HCT116 (cell line): ENCODE measurements at regions not wholly inside any gene's neighbourhood (a gene's known extent, or its start where the extent isn't known, plus 50 kb on each side); places are given as distances from the start of the nearest gene placed in this dataset.

Source experiments
- ATAC-seq: fragments of 200-7000 bp; cut with Tn5 transposase; 2 replicates; pipeline ENCODE4 v1.9.1; 2020; ENCODE audit warnings: mild to moderate bottlenecking, moderate library complexity
- BruUV-seq: library from RNA; stranded (reverse); fragments of 400-500 nt; replicated peaks from 2 replicates; lab custom pipeline; 2021; lab: Mats Ljungman, UMichigan
- CTCF ChIA-PET: fragments of 300-600 bp; sonication (Branson Sonifier 250); formaldehyde crosslinking; loops from one replicate; lab custom pipeline; 2021; ENCODE audit warnings: antibody characterized with exemption; lab: Charles Lee
- POLR2A ChIA-PET: fragments of 300-600, 350-600 bp; sonication (Branson Sonifier 250); formaldehyde crosslinking; loops from one replicate; lab custom pipeline; 2021; ENCODE audit warnings: antibody characterized with exemption; lab: Charles Lee
- RAD21 ChIA-PET, 2 experiments: fragments of 300-600 bp; sonication (Branson Sonifier 250); formaldehyde crosslinking; loops; one replicate each; lab custom pipeline; 2023; ENCODE audit warnings: low total read pairs in 2 of 2; ENCODE audit not compliant: uncharacterized antibody in 2 of 2, unreplicated experiment in 2 of 2, low non-redundant PET in 1 of 2; lab: Charles Lee
- DNase-seq: peaks from one replicate; pipeline ENCODE4 v3.0.0-alpha.2; 2010; ENCODE audit warnings: low read depth, low spot score
- H2AFZ ChIP-seq: fragments of 200-600 bp; shearing (Covaris generic), sonication (generic); 2 replicates; pipeline ENCODE4 v1.6.1; 2017; ENCODE audit warnings: low read depth, mixed run types, mixed read lengths, antibody characterized with exemption, low read length; ENCODE audit not compliant: poor library complexity, severe bottlenecking
- H3K27ac ChIP-seq: 2 replicates; pipeline ENCODE4 v1.5.1; 2012; ENCODE audit warnings: low read depth, low read length
- H3K27me3 ChIP-seq: fragments of 200-600 bp; sonication (generic); 2 replicates; pipeline ENCODE4 v1.6.1; 2016; ENCODE audit warnings: mixed run types, low read length, mixed read lengths; ENCODE audit not compliant: insufficient read depth
- H3K36me3 ChIP-seq, 2 experiments: fragments of 200-500 bp in 1 of 2; fragments of 200-600 bp in 1 of 2; sonication (Bioruptor generic) in 1 of 2; sonication (generic) in 1 of 2; 2 replicates each; pipeline versions ENCODE4 v1.5.1 to v1.6.1; 2014 to 2016; ENCODE audit warnings: low read length in 2 of 2, inconsistent platforms in 1 of 2, mixed read lengths in 1 of 2, mixed run types in 1 of 2; ENCODE audit not compliant: insufficient read depth in 2 of 2, control insufficient read depth in 1 of 2
- H3K4me1 ChIP-seq, 2 experiments: fragments of 200-600 bp in 1 of 2; sonication (generic) in 1 of 2; 2 replicates each; pipeline versions ENCODE4 v1.5.1 to v1.6.1; 2012 to 2017; ENCODE audit warnings: low read length in 2 of 2, inconsistent platforms in 1 of 2, mild to moderate bottlenecking in 1 of 2, mixed read lengths in 1 of 2, mixed run types in 1 of 2, moderate library complexity in 1 of 2; ENCODE audit not compliant: insufficient read depth in 2 of 2, control insufficient read depth in 1 of 2
- H3K4me2 ChIP-seq: fragments of 200-600 bp; sonication (generic); 2 replicates; pipeline ENCODE4 v1.6.1; 2017; ENCODE audit warnings: mixed run types, low read length, mixed read lengths
- H3K4me3 ChIP-seq, 2 experiments: fragments of 200-600 bp in 1 of 2; sonication (generic) in 1 of 2; replicated peaks in 1 of 2; 2 replicates each; pipeline ENCODE4 v1.5.1; 2011 to 2016; ENCODE audit warnings: low read length in 2 of 2, control low read depth in 1 of 2, low read depth in 1 of 2, mild to moderate bottlenecking in 1 of 2, mixed read lengths in 1 of 2, mixed run types in 1 of 2
- H3K79me2 ChIP-seq: fragments of 200-600 bp; sonication (generic); 2 replicates; pipeline ENCODE4 v1.6.1; 2017; ENCODE audit warnings: mild to moderate bottlenecking, mixed run types, low read length, moderate library complexity, mixed read lengths; ENCODE audit not compliant: insufficient read depth
- H3K9ac ChIP-seq: fragments of 200-600 bp; sonication (generic); 2 replicates; pipeline ENCODE4 v1.6.1; 2016; ENCODE audit warnings: low read length, mixed read lengths
- H3K9me2 ChIP-seq: fragments of 200-600 bp; sonication (generic), shearing (Covaris generic); 2 replicates; pipeline ENCODE4 v1.6.1; 2017; ENCODE audit warnings: mixed run types, mild to moderate bottlenecking, moderate library complexity; ENCODE audit not compliant: insufficient read depth
- H3K9me3 ChIP-seq, 2 experiments: fragments of 200-500 bp in 1 of 2; fragments of 200-600 bp in 1 of 2; sonication (Bioruptor generic) in 1 of 2; sonication (generic) in 1 of 2; 2 replicates each; pipeline ENCODE4 v1.6.1; 2014 to 2017; ENCODE audit warnings: low read length in 2 of 2, mixed read lengths in 2 of 2, inconsistent platforms in 1 of 2, low read depth in 1 of 2, mild to moderate bottlenecking in 1 of 2, mixed run types in 1 of 2, moderate library complexity in 1 of 2; ENCODE audit not compliant: control insufficient read depth in 1 of 2, insufficient read depth in 1 of 2
- H4K20me1 ChIP-seq: fragments of 200-600 bp; sonication (generic), shearing (Covaris generic); 2 replicates; pipeline ENCODE4 v1.6.1; 2017; ENCODE audit warnings: mixed run types, mild to moderate bottlenecking, moderate library complexity; ENCODE audit not compliant: insufficient read depth
- CTCF ChIP-seq, 3 experiments: fragments of 200-600 bp in 1 of 3; sonication (generic) in 1 of 3; IDR thresholded peaks in 2 of 3; conservative IDR thresholded peaks in 1 of 3; 2 replicates each; pipeline ENCODE4 v1.5.1; 2012 to 2017; ENCODE audit warnings: low read depth in 2 of 3, low read length in 2 of 3, antibody characterized with exemption in 1 of 3, borderline replicate concordance in 1 of 3, control low read depth in 1 of 3, mild to moderate bottlenecking in 1 of 3, mixed read lengths in 1 of 3, mixed run types in 1 of 3, moderate library complexity in 1 of 3; ENCODE audit not compliant: insufficient read depth in 1 of 3
- EGR1 ChIP-seq: IDR thresholded peaks from 2 replicates; pipeline ENCODE4 v1.6.1; 2012; ENCODE audit warnings: low read depth
- EZH2phosphoT487 ChIP-seq: fragments of 200-600 bp; IDR thresholded peaks from 2 replicates; pipeline ENCODE4 v1.6.1; 2018; ENCODE audit warnings: antibody characterized with exemption, borderline replicate concordance
- JUND ChIP-seq: IDR thresholded peaks from 2 replicates; pipeline ENCODE4 v1.6.1; 2012
- POLR2A ChIP-seq: IDR thresholded peaks from 2 replicates; pipeline ENCODE4 v1.7.0; 2011; ENCODE audit warnings: borderline replicate concordance; ENCODE audit not compliant: insufficient read depth, insufficient read length; ENCODE audit errors: extremely low read depth
- POLR2AphosphoS5 ChIP-seq: IDR thresholded peaks from 2 replicates; pipeline ENCODE4 v1.6.1; 2011; ENCODE audit warnings: mild to moderate bottlenecking, low read depth, low read length, moderate library complexity
- RAD21 ChIP-seq: IDR thresholded peaks from 2 replicates; pipeline ENCODE4 v1.6.1; 2012; ENCODE audit warnings: low read depth, mild to moderate bottlenecking
- SIN3A ChIP-seq: IDR thresholded peaks from 2 replicates; pipeline ENCODE4 v1.6.1; 2012; ENCODE audit warnings: low read depth
- SP1 ChIP-seq: IDR thresholded peaks from 2 replicates; pipeline ENCODE4 v1.6.1; 2012; ENCODE audit warnings: low read depth
- YY1 ChIP-seq: IDR thresholded peaks from 2 replicates; pipeline ENCODE4 v1.6.1; 2011; ENCODE audit warnings: low read length, low read depth, moderate library complexity, mild to moderate bottlenecking; ENCODE audit not compliant: insufficient replicate concordance; ENCODE audit errors: extremely low read depth
- ZBTB33 ChIP-seq: IDR thresholded peaks from 2 replicates; pipeline ENCODE4 v1.6.1; 2011; ENCODE audit warnings: mild to moderate bottlenecking, low read length, moderate library complexity; ENCODE audit not compliant: insufficient replicate concordance; ENCODE audit errors: extremely low read depth
- intact Hi-C: fragments of 100-400 bp; cut with micrococcal nuclease; formaldehyde crosslinking; loops from 2 replicates; pipeline ENCODE4 v1.10.0; 2022
- TF ChIP-seq, protein P1 (sequence below): IDR thresholded peaks from 2 replicates; pipeline ENCODE4 v1.6.1; 2012

- no peaks in the 10 kb centered on the region for H3K9me2 ChIP-seq
- H3K4me3 ChIP-seq, result no peak overlapping the region
- no peak for DNase-seq
- H3K27me3 ChIP-seq, result no peaks in the 10 kb centered on the region
- H2AFZ ChIP-seq, result peak overlapping the region; percentile 58
- no peak overlapping the region for H3K4me2 ChIP-seq
- CTCF ChIA-PET, result interaction anchor here (1.0 to 1.2 kb wide), 2 partner anchors 12 to 467 kb away, joined by 3 to 5 read pairs; no protein-coding TSS in a partner anchor
- ATAC-seq, result no peak
- H4K20me1 ChIP-seq, result no peaks in the 10 kb centered on the region
- RAD21 ChIA-PET, result no interaction called here
- H3K9ac ChIP-seq, result no peak overlapping the region
- no peaks in the 10 kb centered on the region for H3K79me2 ChIP-seq
- no peak overlapping the region for H3K27ac ChIP-seq
- peaks cover 0 to 6% of the 10 kb centered on the region in 2 experiments; a peak in 1 of 4 replicates for H3K4me1 ChIP-seq
- intact Hi-C loops, result no loop called here
- no TSS peak for BruUV-seq
- POLR2A ChIA-PET, result no interaction called here
- peaks cover 0 to 5% of the 10 kb centered on the region in 2 experiments; a peak in 1 of 4 replicates for H3K9me3 ChIP-seq
- H3K36me3 ChIP-seq, result no peaks in the 10 kb centered on the region
- no peak for TF ChIP-seq RAD21
- TF ChIP-seq, protein P1, sequence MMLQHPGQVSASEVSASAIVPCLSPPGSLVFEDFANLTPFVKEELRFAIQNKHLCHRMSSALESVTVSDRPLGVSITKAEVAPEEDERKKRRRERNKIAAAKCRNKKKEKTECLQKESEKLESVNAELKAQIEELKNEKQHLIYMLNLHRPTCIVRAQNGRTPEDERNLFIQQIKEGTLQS, result no peak
- no peak for TF ChIP-seq SIN3A
Measured at GRCh38 chr14:37697489-37698121, 102.2 kb downstream of the TTC6 start.

DNA sequence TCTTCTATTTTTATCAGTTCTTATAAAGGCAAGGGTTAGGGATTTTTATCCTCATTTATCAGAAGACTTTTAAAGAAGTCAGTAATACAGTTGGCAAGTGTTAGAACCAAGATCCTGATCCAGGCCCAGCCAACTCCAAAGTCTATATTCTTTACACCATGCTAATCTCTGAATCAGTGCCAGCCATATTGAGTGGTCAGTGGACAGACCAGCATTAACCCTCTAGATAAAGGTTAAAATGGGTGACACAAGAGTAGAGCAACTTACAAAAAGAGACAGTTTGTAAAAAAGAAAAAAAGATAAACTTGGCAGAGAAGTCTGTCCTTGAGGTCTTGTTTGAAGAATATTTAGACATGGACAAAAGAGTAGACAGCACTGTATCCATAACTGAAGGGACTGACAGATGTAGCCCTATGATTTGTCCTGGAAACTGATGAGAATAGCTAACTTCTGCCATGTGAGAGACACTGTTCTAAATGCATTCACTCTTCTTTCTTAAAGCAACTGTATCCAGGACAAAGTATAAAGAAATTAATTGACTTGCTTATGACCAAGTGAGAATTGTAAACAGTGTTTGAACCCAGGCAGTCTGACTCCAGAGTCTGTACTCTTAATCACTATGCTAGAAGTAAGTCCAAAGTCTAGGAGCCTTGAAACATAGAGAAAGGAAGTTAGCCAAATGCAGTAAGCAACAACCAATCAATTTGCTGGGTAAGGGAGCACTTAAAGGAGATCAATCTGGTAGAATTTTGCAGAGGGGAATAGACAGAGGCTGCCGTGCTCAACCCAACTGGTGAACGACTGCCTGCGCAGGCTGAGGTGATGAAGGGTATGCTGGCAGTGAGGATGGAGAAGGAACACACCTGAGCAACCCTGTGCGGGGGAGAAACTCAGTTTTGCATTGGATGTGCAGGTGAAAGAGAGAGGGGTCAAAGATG is 103.7 kb downstream of the TTC6 start:
- Histone ChIP-seq H2AFZ (no peak overlapping the region), H3K36me3 (no peaks in the 10 kb centered on the region), H3K4me3 (no peak overlapping the region), H4K20me1 (no peaks in the 10 kb centered on the region), H3K9me3 (no peaks in the 10 kb centered on the region), H3K9me2 (no peaks in the 10 kb centered on the region), H3K27ac (no peak overlapping the region), H3K27me3 (no peaks in the 10 kb centered on the region), H3K9ac (no peak overlapping the region), H3K4me1 (peaks cover 0 to 6% of the 10 kb centered on the region in 2 experiments; a peak in 1 of 4 replicates), H3K4me2 (no peak overlapping the region), H3K79me2 (no peaks in the 10 kb centered on the region)
- CTCF ChIA-PET, result interaction anchor here (2.1 kb wide), 1 partner anchor 11 kb away, joined by 13 read pairs; no protein-coding TSS in a partner anchor
- no TSS peak for BruUV-seq
- DNase-seq (no peak), ATAC-seq (no peak)
- POLR2A ChIA-PET, result no interaction called here
- intact Hi-C loops, result no loop called here
- RAD21 ChIA-PET, result no interaction called here
- no peak for TF ChIP-seq RAD21
- no peak for TF ChIP-seq SP1
- TF ChIP-seq EGR1, result no peak
- TF ChIP-seq CTCF (IDR thresholded peaks at IDR 0.05 in 2 of 3, conservative IDR thresholded peaks at IDR 0.05 in 1 of 3; ENCODE audit: borderline replicate concordance in 1 of 3, insufficient read depth in 1 of 3, low read depth in 2 of 3, low read length in 2 of 3), result no peak
- no peak for TF ChIP-seq ZBTB33
- no peak for TF ChIP-seq YY1
- TF ChIP-seq POLR2AphosphoS5, result no peak
- TF ChIP-seq, protein P1, result no peak
- no peak for TF ChIP-seq JUND
- TF ChIP-seq EZH2phosphoT487, result no peak
- no peak for TF ChIP-seq POLR2A
- no peak for TF ChIP-seq SIN3A
